WTC11 (cell line): ENCODE measurements at regions not wholly inside any gene's neighbourhood (a gene's known extent, or its start where the extent isn't known, plus 50 kb on each side); places are given as distances from the start of the nearest gene placed in this dataset.

Experiments used
- ATAC-seq: fragments of 200-7000 bp; cut with Tn5 transposase; 2 replicates; pipeline ENCODE4 v1.10.0; 2021; ENCODE audit warnings: mild to moderate bottlenecking, moderate library complexity
- CTCF ChIA-PET: fragments of 300-600 bp; sonication (Branson Sonifier 250); formaldehyde crosslinking; loops from one replicate; lab custom pipeline; 2021; ENCODE audit warnings: antibody characterized with exemption; lab: Charles Lee
- POLR2A ChIA-PET: fragments of 350-600 bp; sonication (Branson Sonifier 250); formaldehyde crosslinking; loops from one replicate; lab custom pipeline; 2021; ENCODE audit warnings: antibody characterized with exemption; lab: Charles Lee
- DNase-seq: peaks from one replicate; pipeline ENCODE4 v3.0.0; 2021; ENCODE audit warnings: low spot score
- H3K27ac Mint-ChIP-seq: 2 replicates; pipeline ENCODE4 v1.8.0; 2021; ENCODE audit warnings: mixed read lengths
- H3K27me3 Mint-ChIP-seq: 2 replicates; pipeline ENCODE4 v1.8.0; 2021; ENCODE audit warnings: low read depth, mild to moderate bottlenecking, moderate library complexity, mixed read lengths
- H3K36me3 Mint-ChIP-seq: 2 replicates; pipeline ENCODE4 v1.8.0; 2021; ENCODE audit warnings: mixed read lengths
- H3K4me1 Mint-ChIP-seq: 2 replicates; pipeline ENCODE4 v1.8.0; 2022; ENCODE audit warnings: mixed read lengths
- H3K4me3 Mint-ChIP-seq: 2 replicates; pipeline ENCODE4 v1.8.0; 2021; ENCODE audit warnings: mild to moderate bottlenecking, moderate library complexity, mixed read lengths
- H3K9me3 Mint-ChIP-seq: 2 replicates; pipeline ENCODE4 v1.8.0; 2021; ENCODE audit warnings: mixed read lengths
- AFF4 ChIP-seq: sonication (generic); formaldehyde crosslinking; IDR thresholded peaks from 2 replicates; pipeline ENCODE4 v1.8.1; 2023; ENCODE audit warnings: mild to moderate bottlenecking, missing genetic modification reagents, borderline replicate concordance
- ARID4B ChIP-seq: sonication (generic); formaldehyde crosslinking; IDR thresholded peaks from 2 replicates; pipeline ENCODE4 v1.8.0; 2023; ENCODE audit warnings: missing genetic modification reagents, mild to moderate bottlenecking, borderline replicate concordance
- CDX4 ChIP-seq: fragments of 250-450 bp; sonication (Bioruptor Pico); IDR thresholded peaks from 2 replicates; pipeline ENCODE4 v1.9.0; 2021; ENCODE audit warnings: moderate library complexity, mild to moderate bottlenecking, inconsistent platforms, borderline replicate concordance
- ESRRA ChIP-seq: sonication (generic); formaldehyde crosslinking; IDR thresholded peaks from 2 replicates; pipeline ENCODE4 v1.8.1; 2022; ENCODE audit warnings: mild to moderate bottlenecking, missing genetic modification reagents, borderline replicate concordance
- ETV6 ChIP-seq: sonication (generic); formaldehyde crosslinking; IDR thresholded peaks from 2 replicates; pipeline ENCODE4 v1.8.1; 2022; ENCODE audit warnings: mild to moderate bottlenecking, missing genetic modification reagents
- GABPB1 ChIP-seq: sonication (generic); formaldehyde crosslinking; IDR thresholded peaks from 2 replicates; pipeline ENCODE4 v1.8.1; 2023; ENCODE audit warnings: mild to moderate bottlenecking, missing genetic modification reagents
- IRF1 ChIP-seq: sonication (generic); formaldehyde crosslinking; IDR thresholded peaks from 2 replicates; pipeline ENCODE4 v1.8.0; 2023; ENCODE audit warnings: missing genetic modification reagents
- MXD4 ChIP-seq: fragments of 250-450 bp; sonication (Bioruptor Pico); IDR thresholded peaks from 2 replicates; pipeline ENCODE4 v1.8.0; 2021; ENCODE audit warnings: mild to moderate bottlenecking, moderate library complexity, borderline replicate concordance
- MYBL2 ChIP-seq: sonication (generic); formaldehyde crosslinking; IDR thresholded peaks from 2 replicates; pipeline ENCODE4 v1.8.1; 2023; ENCODE audit warnings: mild to moderate bottlenecking, moderate library complexity, missing genetic modification reagents
- NFYB ChIP-seq: sonication (generic); formaldehyde crosslinking; conservative IDR thresholded peaks from 2 replicates; pipeline ENCODE4 v1.8.0; 2022; ENCODE audit warnings: low read depth, missing genetic modification reagents
- RELA ChIP-seq: sonication (generic); formaldehyde crosslinking; IDR thresholded peaks from 2 replicates; pipeline ENCODE4 v1.8.1; 2022; ENCODE audit warnings: missing genetic modification reagents, mild to moderate bottlenecking, borderline replicate concordance
- USF1 ChIP-seq: sonication (generic); formaldehyde crosslinking; IDR thresholded peaks from 2 replicates; pipeline ENCODE4 v1.8.0; 2022; ENCODE audit warnings: mild to moderate bottlenecking, missing genetic modification reagents
- ZBTB43 ChIP-seq: sonication (generic); formaldehyde crosslinking; IDR thresholded peaks from 2 replicates; pipeline ENCODE4 v1.8.1; 2023; ENCODE audit warnings: mild to moderate bottlenecking, missing genetic modification reagents
- ZMAT4 ChIP-seq: fragments of 250-450 bp; sonication (Bioruptor Pico); IDR thresholded peaks from 2 replicates; pipeline ENCODE4 v1.9.0; 2021; ENCODE audit warnings: mild to moderate bottlenecking
- ZNF138 ChIP-seq: sonication (generic); formaldehyde crosslinking; conservative IDR thresholded peaks from 2 replicates; pipeline ENCODE4 v1.8.1; 2022; ENCODE audit warnings: mild to moderate bottlenecking, moderate library complexity, missing genetic modification reagents
- ZNF423 ChIP-seq: fragments of 250-450 bp; sonication (Bioruptor Pico); IDR thresholded peaks from 2 replicates; pipeline ENCODE4 v2.1.2; 2022; ENCODE audit warnings: mild to moderate bottlenecking, moderate library complexity
- ZNF671 ChIP-seq: fragments of 250-450 bp; sonication (Bioruptor Pico); IDR thresholded peaks from 2 replicates; pipeline ENCODE4 v1.8.0; 2021; ENCODE audit warnings: mild to moderate bottlenecking
- ZSCAN18 ChIP-seq: fragments of 250-450 bp; sonication (Bioruptor Pico); IDR thresholded peaks from 2 replicates; pipeline ENCODE4 v2.1.2; 2022; ENCODE audit warnings: mild to moderate bottlenecking, moderate library complexity

GRCh38 chr13:31910633-31911032 is 120.9 kb upstream of the FRY start:
- DNase-seq (no peak), ATAC-seq (no peak)
- no peak for TF ChIP-seq ZNF423 (CRISPR knock-in tag)
- TF ChIP-seq AFF4 (CRISPR knock-in tag) = no peak
- TF ChIP-seq USF1 (CRISPR knock-in tag) = no peak
- TF ChIP-seq GABPB1 (CRISPR knock-in tag) = no peak
- no peak for TF ChIP-seq ARID4B (CRISPR knock-in tag)
- no peak for TF ChIP-seq ZSCAN18
- no peak for TF ChIP-seq ZNF138 (CRISPR knock-in tag)
- no peak for TF ChIP-seq ZNF671 (CRISPR knock-in tag)
- no peak for TF ChIP-seq MXD4 (CRISPR knock-in tag)
- TF ChIP-seq IRF1 (CRISPR knock-in tag) = no peak
- no peak for TF ChIP-seq MYBL2 (CRISPR knock-in tag)
- TF ChIP-seq CDX4 (CRISPR knock-in tag) = no peak
- no peak for TF ChIP-seq ZBTB43
- TF ChIP-seq NFYB (CRISPR knock-in tag) = no peak
- TF ChIP-seq ETV6 = no peak
- TF ChIP-seq RELA (CRISPR knock-in tag) = no peak
- TF ChIP-seq ESRRA (CRISPR knock-in tag) = no peak
- no peak for TF ChIP-seq ZMAT4
- TF ChIP-seq, all 79 proteins: peak for 0
- H3K27me3 Mint-ChIP-seq = no peaks in the 10 kb centered on the region
- no peaks in the 10 kb centered on the region for H3K9me3 Mint-ChIP-seq
- H3K36me3 Mint-ChIP-seq = no peaks in the 10 kb centered on the region
- CTCF ChIA-PET = interaction anchor here (0.5 to 2.8 kb wide), 53 partner anchors 8 to 671 kb away, joined by 3 to 38 read pairs (median 4); partner anchors contain the start of genes BRCA2, FRY, N4BP2L1 and ZAR1L
- POLR2A ChIA-PET = interaction anchor here (1.1 kb wide), 1 partner anchor 405 kb away, joined by 3 read pairs; the partner anchor contains the start of genes BRCA2 and ZAR1L
- no peak overlapping the region for H3K27ac Mint-ChIP-seq
- H3K4me1 Mint-ChIP-seq = peaks cover 13% of the 10 kb centered on the region
- no peak overlapping the region for H3K4me3 Mint-ChIP-seq
